SK-N-SH (cell line): ENCODE measurements at regions not wholly inside any gene's neighbourhood (a gene's known extent, or its start where the extent isn't known, plus 50 kb on each side); places are given as distances from the start of the nearest gene placed in this dataset.

Experiments
- CTCF ChIA-PET: fragments of 300-600, 350-600 bp; formaldehyde crosslinking; extraction: SDS; loops from one replicate; lab custom pipeline; 2021; lab: Yijun Ruan, JAX
- POLR2A ChIA-PET: fragments of 350-600 bp; sonication (Branson Sonifier 250); formaldehyde crosslinking; extraction: SDS; loops from one replicate; lab custom pipeline; 2020; ENCODE audit warnings: antibody characterized with exemption, inconsistent platforms; lab: Yijun Ruan, JAX
- DNase-seq: peaks from one replicate; pipeline ENCODE4 v3.0.0; 2012
- H2AFZ ChIP-seq: fragments of 200-600 bp; sonication (generic); 2 replicates; pipeline ENCODE4 v1.8.1; 2016; ENCODE audit warnings: antibody characterized with exemption, mild to moderate bottlenecking, low read depth
- H3F3A ChIP-seq: fragments of 200-600 bp; sonication (generic); replicated peaks from 2 replicates; pipeline ENCODE3; 2016; ENCODE audit warnings: antibody characterized with exemption, mild to moderate bottlenecking; ENCODE audit not compliant: insufficient read depth
- H3K27ac ChIP-seq, 2 experiments: fragments of 200-500 bp in 1 of 2; fragments of 200-600 bp in 1 of 2; sonication (Bioruptor generic) in 1 of 2; sonication (generic), shearing (Covaris generic) in 1 of 2; 2 replicates each; pipeline versions ENCODE4 v1.5.1 to v1.6.1; 2014 to 2016; ENCODE audit warnings: low read depth in 2 of 2, inconsistent platforms in 1 of 2, low read length in 1 of 2, mild to moderate bottlenecking in 1 of 2, mixed read lengths in 1 of 2
- H3K27me3 ChIP-seq: fragments of 200-600 bp; sonication (generic), shearing (Covaris generic); 2 replicates; pipeline ENCODE4 v1.6.1; 2016; ENCODE audit warnings: mixed run types; ENCODE audit not compliant: insufficient read depth
- H3K36me3 ChIP-seq, 2 experiments: fragments of 200-500 bp in 1 of 2; fragments of 200-600 bp in 1 of 2; sonication (Bioruptor generic) in 1 of 2; sonication (generic) in 1 of 2; replicated peaks in 1 of 2; 2 replicates each; pipeline versions ENCODE3 to v1.5.1; 2014 to 2016; ENCODE audit warnings: low read length in 1 of 2, mild to moderate bottlenecking in 1 of 2; ENCODE audit not compliant: insufficient read depth in 2 of 2, control insufficient read depth in 1 of 2
- H3K4me1 ChIP-seq, 2 experiments: fragments of 200-500 bp in 1 of 2; fragments of 200-600 bp in 1 of 2; sonication (Bioruptor generic) in 1 of 2; sonication (generic), shearing (Covaris generic) in 1 of 2; 2 replicates each; pipeline versions ENCODE4 v1.5.1 to v1.6.1; 2014 to 2016; ENCODE audit warnings: low read depth in 1 of 2, low read length in 1 of 2, mixed run types in 1 of 2; ENCODE audit not compliant: insufficient read depth in 2 of 2, control insufficient read depth in 1 of 2
- H3K4me2 ChIP-seq: fragments of 200-600 bp; sonication (generic), shearing (Covaris generic); 2 replicates; pipeline ENCODE4 v1.6.1; 2017; ENCODE audit warnings: mixed run types
- H3K4me3 ChIP-seq, 2 experiments: fragments of 200-500 bp in 1 of 2; fragments of 200-600 bp in 1 of 2; sonication (Bioruptor generic) in 1 of 2; sonication (generic), shearing (Covaris generic) in 1 of 2; 2 replicates each; pipeline versions ENCODE4 v1.5.1 to v1.8.1; 2014 to 2016; ENCODE audit warnings: low read depth in 2 of 2, inconsistent platforms in 1 of 2, low read length in 1 of 2, mild to moderate bottlenecking in 1 of 2, mixed read lengths in 1 of 2, moderate library complexity in 1 of 2
- H3K79me2 ChIP-seq: fragments of 200-600 bp; sonication (generic); 2 replicates; pipeline ENCODE4 v1.8.1; 2017; ENCODE audit warnings: mild to moderate bottlenecking; ENCODE audit not compliant: insufficient read depth
- H3K9ac ChIP-seq: fragments of 200-600 bp; sonication (generic); 2 replicates; pipeline ENCODE4 v1.6.1; 2017; ENCODE audit warnings: mixed run types
- H3K9me2 ChIP-seq: fragments of 200-600 bp; sonication (generic); 2 replicates; pipeline ENCODE4 v1.6.1; 2017; ENCODE audit warnings: mixed run types
- H3K9me3 ChIP-seq: fragments of 200-600 bp; sonication (generic); 2 replicates; pipeline ENCODE4 v1.6.1; 2017; ENCODE audit warnings: mixed run types, mild to moderate bottlenecking, moderate library complexity
- H4K20me1 ChIP-seq: fragments of 200-600 bp; sonication (generic); 2 replicates; pipeline ENCODE4 v1.6.1; 2017; ENCODE audit warnings: mild to moderate bottlenecking, mixed run types; ENCODE audit not compliant: insufficient read depth
- CHD2 ChIP-seq: fragments of 150-350 bp; IDR thresholded peaks from 2 replicates; pipeline ENCODE4 v1.6.1; 2018; ENCODE audit warnings: low read length; ENCODE audit not compliant: partially characterized antibody
- ELF1 ChIP-seq: IDR thresholded peaks from 2 replicates; pipeline ENCODE4 v1.4.0; 2012
- EP300 ChIP-seq, 2 experiments: IDR thresholded peaks; 2 replicates each; pipeline versions ENCODE4 v1.4.0 to v1.6.1; 2012; ENCODE audit warnings: borderline replicate concordance in 1 of 2, low read depth in 1 of 2, low read length in 1 of 2
- EZH2phosphoT487 ChIP-seq: fragments of 200-600 bp; sonication (generic); IDR thresholded peaks from 2 replicates; pipeline ENCODE4 v1.6.1; 2017; ENCODE audit warnings: low read depth, mixed run types, mild to moderate bottlenecking, antibody characterized with exemption, moderate library complexity, borderline replicate concordance
- FOSL2 ChIP-seq: IDR thresholded peaks from 2 replicates; pipeline ENCODE4 v1.4.0; 2012; ENCODE audit warnings: low read depth, mild to moderate bottlenecking, moderate library complexity, borderline replicate concordance
- FOXM1 ChIP-seq: IDR thresholded peaks from 2 replicates; pipeline ENCODE4 v1.4.0; 2012; ENCODE audit warnings: low read depth, mild to moderate bottlenecking
- IRF3 ChIP-seq: fragments of 150-350 bp; IDR thresholded peaks from 2 replicates; pipeline ENCODE4 v1.6.1; 2016; ENCODE audit warnings: mild to moderate bottlenecking, low read depth, low read length
- MXI1 ChIP-seq: IDR thresholded peaks from 2 replicates; pipeline ENCODE4 v1.6.1; 2012; ENCODE audit warnings: mild to moderate bottlenecking, low read depth, low read length, improper control_type of control experiment
- NFIC ChIP-seq: IDR thresholded peaks from 2 replicates; pipeline ENCODE4 v1.4.0; 2012; ENCODE audit warnings: borderline replicate concordance
- PBX3 ChIP-seq: IDR thresholded peaks from 2 replicates; pipeline ENCODE4; 2012
- RAD21 ChIP-seq: IDR thresholded peaks from 2 replicates; pipeline ENCODE4 v1.6.1; 2012; ENCODE audit warnings: mild to moderate bottlenecking, low read length
- RXRA ChIP-seq: IDR thresholded peaks from 2 replicates; pipeline ENCODE4 v1.4.0; 2012; ENCODE audit warnings: low read depth, mild to moderate bottlenecking, borderline replicate concordance
- TEAD4 ChIP-seq: IDR thresholded peaks from 2 replicates; pipeline ENCODE4 v1.4.0; 2012; ENCODE audit warnings: mild to moderate bottlenecking, borderline replicate concordance; ENCODE audit not compliant: insufficient read depth
- whole genome bisulfite sequencing: methylation state at CpG from one replicate; pipeline ENCODE4 v1.1.6; 2017; ENCODE audit warnings: low lambda C conversion rate; 5-methylcytosine and 5-hydroxymethylcytosine counted together
- TF ChIP-seq, protein P1 (sequence below): IDR thresholded peaks from 2 replicates; pipeline ENCODE4 v1.4.0; 2012; ENCODE audit warnings: low read depth

DNA sequence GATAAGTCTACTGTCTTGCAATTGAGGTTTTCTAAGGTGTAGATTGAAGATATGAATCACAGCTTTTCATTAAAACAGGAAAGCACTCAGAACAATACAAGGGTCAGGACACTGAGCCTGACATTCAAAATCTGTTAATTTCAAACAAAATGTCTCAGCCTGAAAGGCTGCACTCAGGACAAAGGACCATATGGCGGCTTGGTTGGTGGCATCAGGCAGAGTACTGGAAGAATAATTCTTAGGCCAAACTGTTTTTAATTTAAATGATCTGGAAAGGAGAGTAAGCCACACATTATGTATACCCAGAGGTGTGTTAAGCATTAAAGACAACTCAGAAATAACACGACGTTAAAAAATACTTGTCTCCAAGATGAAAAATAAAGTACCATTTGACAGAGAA is 85.9 kb downstream of the SKA1 start:
- Histone ChIP-seq H4K20me1 (no peaks in the 10 kb centered on the region), H3F3A (no peaks in the 10 kb centered on the region), H3K9me2 (no peaks in the 10 kb centered on the region), H3K27me3 (no peaks in the 10 kb centered on the region), H3K79me2 (no peaks in the 10 kb centered on the region), H2AFZ (no peak overlapping the region), H3K27ac (no peak overlapping the region), H3K4me1 (no peaks in the 10 kb centered on the region), H3K36me3 (no peaks in the 10 kb centered on the region), H3K9me3 (no peaks in the 10 kb centered on the region), H3K4me2 (no peak overlapping the region), H3K4me3 (no peak overlapping the region), H3K9ac (no peak overlapping the region)
- TF ChIP-seq EZH2phosphoT487 (no peak), RAD21 (no peak), CHD2 (no peak), PBX3 (no peak), FOXM1 (no peak), EP300 (IDR thresholded peaks at IDR 0.05; ENCODE audit: borderline replicate concordance in 1 of 2, low read depth in 1 of 2, low read length in 1 of 2) (no peak), TEAD4 (no peak), RXRA (no peak), ELF1 (no peak)
- no peak for DNase-seq
- POLR2A ChIA-PET: no interaction called here
- CTCF ChIA-PET: no interaction called here
- WGBS: 60% methylated on average over 3 of the region's 3 CpGs

DNA sequence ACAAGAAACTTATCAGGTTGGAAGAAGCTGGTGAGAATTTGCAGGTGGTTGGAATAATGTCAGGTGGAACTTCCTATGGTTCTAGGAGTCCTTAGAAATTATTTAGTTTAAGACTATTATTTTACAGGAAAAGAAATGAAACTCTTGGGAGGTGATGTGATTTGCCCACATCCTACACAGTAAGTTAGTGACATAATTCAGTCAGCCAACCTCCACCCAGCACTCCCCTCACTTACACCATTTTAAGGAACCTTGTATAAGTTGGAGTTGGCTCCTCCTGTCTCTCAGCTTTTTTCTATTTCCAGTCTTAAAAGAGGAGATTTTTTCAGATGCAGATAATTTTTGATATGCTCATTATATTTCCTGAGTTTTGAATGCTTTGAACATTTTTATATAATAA is 86.4 kb downstream of the SKA1 start:
- Histone ChIP-seq H3K27ac (no peak overlapping the region), H3K9me2 (no peaks in the 10 kb centered on the region)
- DNase-seq: no peak
- TF ChIP-seq ELF1 (no peak), FOXM1 (no peak), RXRA (no peak), MXI1 (no peak), FOSL2 (no peak), NFIC (no peak), IRF3 (no peak), RAD21 (no peak)
- TF ChIP-seq, protein P1, sequence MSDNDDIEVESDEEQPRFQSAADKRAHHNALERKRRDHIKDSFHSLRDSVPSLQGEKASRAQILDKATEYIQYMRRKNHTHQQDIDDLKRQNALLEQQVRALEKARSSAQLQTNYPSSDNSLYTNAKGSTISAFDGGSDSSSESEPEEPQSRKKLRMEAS: no peak
- TF ChIP-seq, all 33 proteins: peak for 0
- H3K36me3 ChIP-seq: no peaks in the 10 kb centered on the region
- H3K9me3 ChIP-seq: no peaks in the 10 kb centered on the region
- no peak overlapping the region for H2AFZ ChIP-seq
- ChIA-PET CTCF (interaction anchor here (0.7 kb wide), 1 partner anchor 257 kb away, joined by 3 read pairs; no protein-coding TSS in a partner anchor), POLR2A (no interaction called here)
- no peaks in the 10 kb centered on the region for H3K79me2 ChIP-seq
- H3K4me1 ChIP-seq: no peaks in the 10 kb centered on the region
- no peaks in the 10 kb centered on the region for H3F3A ChIP-seq
- H3K4me2 ChIP-seq: no peak overlapping the region
- no peaks in the 10 kb centered on the region for H3K27me3 ChIP-seq
- no peak overlapping the region for H3K4me3 ChIP-seq
- H4K20me1 ChIP-seq: no peaks in the 10 kb centered on the region
- H3K9ac ChIP-seq: no peak overlapping the region
